ENCODE measurements at regions not wholly inside any gene's neighbourhood (a gene's known extent, or its start where the extent isn't known, plus 50 kb on each side); places are given as distances from the start of the nearest gene placed in this dataset.

GRCh38 chr5:97750576-97750975, 567.5 kb upstream of the RIOK2 start:
- H4K8ac ChIP-seq (ENCODE audit: low read depth in 2 of 2, low read length in 2 of 2), result no peak overlapping the region
- CTCF ChIA-PET, result no interaction called here
- dilution Hi-C loops (cut with HindIII; ENCODE audit: low sequenced_read_pairs, unreplicated experiment), result no loop called here
- no peak overlapping the region for H3K56ac ChIP-seq (ENCODE audit: extremely low read depth, insufficient read depth, low read length)
- H2BK120ac ChIP-seq (ENCODE audit: low read depth, low read length), result no peak overlapping the region
- no peaks in the 10 kb centered on the region for H3K36me3 ChIP-seq (ENCODE audit: control insufficient read depth, insufficient read depth, low read length)
- no peaks in the 10 kb centered on the region for H4K20me1 ChIP-seq (ENCODE audit: insufficient read depth, low read length)
- H4K91ac ChIP-seq (ENCODE audit: insufficient read depth, low read depth, low read length), result no peak overlapping the region
- H2BK15ac ChIP-seq (ENCODE audit: low read depth, low read length), result no peak overlapping the region
- DNase-seq, result no peak
- in situ Hi-C loops (cut with MboI; ENCODE audit: low sequenced_read_pairs), result no loop called here
- H3K18ac ChIP-seq (ENCODE audit: low read depth, low read length), result no peak overlapping the region
- H2AK9ac ChIP-seq (replicated peaks; ENCODE audit: low read depth, low read length, poor library complexity), result no peak overlapping the region
- TF ChIP-seq, protein P1, sequence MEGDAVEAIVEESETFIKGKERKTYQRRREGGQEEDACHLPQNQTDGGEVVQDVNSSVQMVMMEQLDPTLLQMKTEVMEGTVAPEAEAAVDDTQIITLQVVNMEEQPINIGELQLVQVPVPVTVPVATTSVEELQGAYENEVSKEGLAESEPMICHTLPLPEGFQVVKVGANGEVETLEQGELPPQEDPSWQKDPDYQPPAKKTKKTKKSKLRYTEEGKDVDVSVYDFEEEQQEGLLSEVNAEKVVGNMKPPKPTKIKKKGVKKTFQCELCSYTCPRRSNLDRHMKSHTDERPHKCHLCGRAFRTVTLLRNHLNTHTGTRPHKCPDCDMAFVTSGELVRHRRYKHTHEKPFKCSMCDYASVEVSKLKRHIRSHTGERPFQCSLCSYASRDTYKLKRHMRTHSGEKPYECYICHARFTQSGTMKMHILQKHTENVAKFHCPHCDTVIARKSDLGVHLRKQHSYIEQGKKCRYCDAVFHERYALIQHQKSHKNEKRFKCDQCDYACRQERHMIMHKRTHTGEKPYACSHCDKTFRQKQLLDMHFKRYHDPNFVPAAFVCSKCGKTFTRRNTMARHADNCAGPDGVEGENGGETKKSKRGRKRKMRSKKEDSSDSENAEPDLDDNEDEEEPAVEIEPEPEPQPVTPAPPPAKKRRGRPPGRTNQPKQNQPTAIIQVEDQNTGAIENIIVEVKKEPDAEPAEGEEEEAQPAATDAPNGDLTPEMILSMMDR (conservative IDR thresholded peaks at IDR 0.05; ENCODE audit: low read depth, low read length), result no peak
- TF ChIP-seq FOS (IDR thresholded peaks at IDR 0.05; ENCODE audit: low read depth, low read length) (no peak), RAD21 (IDR thresholded peaks at IDR 0.05; ENCODE audit: low read length) (no peak), SMC3 (IDR thresholded peaks at IDR 0.05; ENCODE audit: low read depth, low read length) (no peak), CEBPB (IDR thresholded peaks at IDR 0.05; ENCODE audit: low read depth, low read length) (no peak), POLR2A (IDR thresholded peaks at IDR 0.05; ENCODE audit: low read depth, low read length) (no peak), MAZ (IDR thresholded peaks at IDR 0.05; ENCODE audit: borderline replicate concordance, low read depth, low read length) (no peak), CHD1 (IDR thresholded peaks at IDR 0.05; ENCODE audit: low read depth, low read length) (no peak), RFX5 (IDR thresholded peaks at IDR 0.05; ENCODE audit: low read depth, low read length) (no peak), BHLHE40 (IDR thresholded peaks at IDR 0.05; ENCODE audit: low read depth, low read length) (no peak), MXI1 (IDR thresholded peaks at IDR 0.05; ENCODE audit: borderline replicate concordance, low read depth, low read length) (no peak)
- TF ChIP-seq, protein P2, sequence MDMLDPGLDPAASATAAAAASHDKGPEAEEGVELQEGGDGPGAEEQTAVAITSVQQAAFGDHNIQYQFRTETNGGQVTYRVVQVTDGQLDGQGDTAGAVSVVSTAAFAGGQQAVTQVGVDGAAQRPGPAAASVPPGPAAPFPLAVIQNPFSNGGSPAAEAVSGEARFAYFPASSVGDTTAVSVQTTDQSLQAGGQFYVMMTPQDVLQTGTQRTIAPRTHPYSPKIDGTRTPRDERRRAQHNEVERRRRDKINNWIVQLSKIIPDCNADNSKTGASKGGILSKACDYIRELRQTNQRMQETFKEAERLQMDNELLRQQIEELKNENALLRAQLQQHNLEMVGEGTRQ (IDR thresholded peaks at IDR 0.05; ENCODE audit: low read depth, low read length), result no peak
- TF ChIP-seq, protein P3, sequence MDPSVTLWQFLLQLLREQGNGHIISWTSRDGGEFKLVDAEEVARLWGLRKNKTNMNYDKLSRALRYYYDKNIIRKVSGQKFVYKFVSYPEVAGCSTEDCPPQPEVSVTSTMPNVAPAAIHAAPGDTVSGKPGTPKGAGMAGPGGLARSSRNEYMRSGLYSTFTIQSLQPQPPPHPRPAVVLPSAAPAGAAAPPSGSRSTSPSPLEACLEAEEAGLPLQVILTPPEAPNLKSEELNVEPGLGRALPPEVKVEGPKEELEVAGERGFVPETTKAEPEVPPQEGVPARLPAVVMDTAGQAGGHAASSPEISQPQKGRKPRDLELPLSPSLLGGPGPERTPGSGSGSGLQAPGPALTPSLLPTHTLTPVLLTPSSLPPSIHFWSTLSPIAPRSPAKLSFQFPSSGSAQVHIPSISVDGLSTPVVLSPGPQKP (IDR thresholded peaks at IDR 0.05; ENCODE audit: borderline replicate concordance, low read depth, low read length), result no peak
- ATAC-seq (ENCODE audit: low read depth), result no peak
- H2AFZ ChIP-seq (replicated peaks; ENCODE audit: low read length, poor library complexity), result no peak overlapping the region
- no peaks in the 10 kb centered on the region for H3K27me3 ChIP-seq (ENCODE audit: control insufficient read depth, insufficient read depth, low read length)
- no peaks in the 10 kb centered on the region for H3K9me1 ChIP-seq (ENCODE audit: insufficient read depth, low read length)
- H3K14ac ChIP-seq (replicated peaks; ENCODE audit: low read depth, low read length), result no peak overlapping the region
- POLR2A ChIA-PET (ENCODE audit: unreplicated experiment), result no interaction called here
- H2BK20ac ChIP-seq (ENCODE audit: low read depth, low read length), result no peak overlapping the region
- no peak overlapping the region for H2AK5ac ChIP-seq (ENCODE audit: low read depth, low read length)
- intact Hi-C loops (cut with micrococcal nuclease), result no loop called here
- no peak overlapping the region for H3K27ac ChIP-seq (ENCODE audit: insufficient read depth, low read length)
- H3K9ac ChIP-seq (ENCODE audit: low read depth, low read length), result no peak overlapping the region
- no peaks in the 10 kb centered on the region for H3K9me3 ChIP-seq (ENCODE audit: control insufficient read depth, insufficient read depth, low read length)
- H3K4me3 ChIP-seq (ENCODE audit: insufficient read depth, low read depth, low read length), result no peak overlapping the region
- H2BK5ac ChIP-seq (ENCODE audit: low read depth, low read length, poor library complexity, severe bottlenecking), result no peak overlapping the region
- no peak overlapping the region for H3K4me2 ChIP-seq (ENCODE audit: low read depth, low read length)
- H3K23ac ChIP-seq (ENCODE audit: low read depth, low read length), result no peak overlapping the region
- H3K4ac ChIP-seq (ENCODE audit: low read depth, low read length), result no peak overlapping the region
- no peak overlapping the region for H4K5ac ChIP-seq (ENCODE audit: low read depth, low read length)
- no CpG with 5 or more reads among the region's 2 CpGs for whole genome bisulfite sequencing, 2 experiments (ENCODE audit: extremely low coverage in 2 of 2, insufficient read length in 1 of 2)
- no peaks in the 10 kb centered on the region for H3K79me1 ChIP-seq (ENCODE audit: low read depth in 1 of 2, low read length in 2 of 2)
- no TSS peak for BruUV-seq (replicated peaks)
- no peaks in the 10 kb centered on the region for H3K4me1 ChIP-seq (ENCODE audit: control insufficient read depth, insufficient read depth, low read length)
